GM18868 (cell line): ENCODE measurements at regions not wholly inside any gene's neighbourhood (a gene's known extent, or its start where the extent isn't known, plus 50 kb on each side); places are given as distances from the start of the nearest gene placed in this dataset.

Experiments
- ATAC-seq: cut with Tn5 transposase; IDR thresholded peaks from one replicate; pipeline ENCODE4 v1.9.1; 2021; ENCODE audit warnings: mild to moderate bottlenecking, moderate library complexity; ENCODE audit not compliant: unreplicated experiment

- ATAC-seq: no peak
Measured at GRCh38 chr2:195606179-195606578, 50.8 kb upstream of the SLC39A10 start.

GRCh38 chr2:195604706-195605105, 52.3 kb upstream of the SLC39A10 start:
- no peak for ATAC-seq

- ATAC-seq: no peak
Measured at GRCh38 chr2:195603998-195604397, 53.0 kb upstream of the SLC39A10 start.

- ATAC-seq: no peak
Measured at GRCh38 chr2:195603408-195603807, 53.6 kb upstream of the SLC39A10 start.

GRCh38 chr2:195602687-195603086, 54.3 kb upstream of the SLC39A10 start:
- ATAC-seq: no peak

GRCh38 chr2:195601361-195601760, 55.7 kb upstream of the SLC39A10 start:
- ATAC-seq: no peak

- no peak for ATAC-seq
Measured at GRCh38 chr2:195600778-195601177, 56.2 kb upstream of the SLC39A10 start.

GRCh38 chr2:195596840-195597239, 60.2 kb upstream of the SLC39A10 start:
- ATAC-seq: no peak

- ATAC-seq: peak; percentile 75
Measured at GRCh38 chr2:195595825-195596224, 61.2 kb upstream of the SLC39A10 start.

- no peak for ATAC-seq
Measured at GRCh38 chr2:195594919-195595694, 61.9 kb upstream of the SLC39A10 start.

- ATAC-seq: no peak
Measured at GRCh38 chr2:195594248-195594647, 62.8 kb upstream of the SLC39A10 start.

- no peak for ATAC-seq
Measured at GRCh38 chr2:195592105-195592504, 64.9 kb upstream of the SLC39A10 start.

- no peak for ATAC-seq
Measured at GRCh38 chr2:195590861-195591205, 66.2 kb upstream of the SLC39A10 start.

- ATAC-seq: no peak
Measured at GRCh38 chr2:195590199-195590860, 66.7 kb upstream of the SLC39A10 start.

- ATAC-seq: no peak
Measured at GRCh38 chr2:195587966-195588365, 69.1 kb upstream of the SLC39A10 start.

- ATAC-seq: no peak
Measured at GRCh38 chr2:195586062-195586714, 70.8 kb upstream of the SLC39A10 start.

- ATAC-seq: no peak
Measured at GRCh38 chr2:195582188-195582587, 74.8 kb upstream of the SLC39A10 start.

GRCh38 chr2:195579776-195580555, 77.1 kb upstream of the SLC39A10 start:
- peak; percentile 76 for ATAC-seq

GRCh38 chr2:195575879-195576401, 81.1 kb upstream of the SLC39A10 start:
- ATAC-seq: peak; percentile 65

GRCh38 chr2:195575016-195575415, 82.0 kb upstream of the SLC39A10 start:
- no peak for ATAC-seq

- no peak for ATAC-seq
Measured at GRCh38 chr2:195574312-195574711, 82.7 kb upstream of the SLC39A10 start.
